ENCODE measurements at regions not wholly inside any gene's neighbourhood (a gene's known extent, or its start where the extent isn't known, plus 50 kb on each side); places are given as distances from the start of the nearest gene placed in this dataset.
"Not testable (repeated sequence)": the region's sequence is repeated elsewhere in the genome, so short reads cannot be mapped to it uniquely, and the experiment has no call there.

GRCh38 chr7:119219663-119220062, 995.2 kb downstream of the ANKRD7 start:
- in situ Hi-C loops (cut with MboI; ENCODE audit: low sequenced_read_pairs), result no loop called here

- in situ Hi-C loops (cut with MboI; ENCODE audit: low sequenced_read_pairs), result no loop called here
These were observed 999.4 kb downstream of the ANKRD7 start for GRCh38 chr7:119223930-119224329.

GRCh38 chr7:119228482-119228881, 1004.0 kb downstream of the ANKRD7 start:
- in situ Hi-C loops (cut with MboI; ENCODE audit: low sequenced_read_pairs), result no loop called here

GRCh38 chr7:119232091-119232490, 1007.6 kb downstream of the ANKRD7 start:
- in situ Hi-C loops (cut with MboI; ENCODE audit: low sequenced_read_pairs), result no loop called here

GRCh38 chr7:119233015-119233414, 1008.5 kb downstream of the ANKRD7 start:
- in situ Hi-C loops (cut with MboI; ENCODE audit: low sequenced_read_pairs), result no loop called here

- in situ Hi-C loops (cut with MboI; ENCODE audit: low sequenced_read_pairs), result no loop called here
These were observed 1020.0 kb upstream of the KCND2 start for GRCh38 chr7:119252962-119253361.

- in situ Hi-C loops (cut with MboI; ENCODE audit: low sequenced_read_pairs), result no loop called here
These were observed 1018.2 kb upstream of the KCND2 start for GRCh38 chr7:119254742-119255141.

GRCh38 chr7:119256001-119256400, 1017.0 kb upstream of the KCND2 start:
- in situ Hi-C loops (cut with MboI; ENCODE audit: low sequenced_read_pairs), result no loop called here

- in situ Hi-C loops (cut with MboI; ENCODE audit: low sequenced_read_pairs), result no loop called here
These were observed 1016.4 kb upstream of the KCND2 start for GRCh38 chr7:119256446-119257131.

GRCh38 chr7:119266790-119267189, 1006.2 kb upstream of the KCND2 start:
- in situ Hi-C loops (cut with MboI; ENCODE audit: low sequenced_read_pairs), result not testable (repeated sequence)

- in situ Hi-C loops (cut with MboI; ENCODE audit: low sequenced_read_pairs), result no loop called here
These were observed 1002.9 kb upstream of the KCND2 start for GRCh38 chr7:119270045-119270464.

- in situ Hi-C loops (cut with MboI; ENCODE audit: low sequenced_read_pairs), result no loop called here
These were observed 1002.3 kb upstream of the KCND2 start for GRCh38 chr7:119270644-119271043.

GRCh38 chr7:119271147-119271779, 1001.7 kb upstream of the KCND2 start:
- in situ Hi-C loops (cut with MboI; ENCODE audit: low sequenced_read_pairs), result no loop called here

- in situ Hi-C loops (cut with MboI; ENCODE audit: low sequenced_read_pairs), result no loop called here
These were observed 991.7 kb upstream of the KCND2 start for GRCh38 chr7:119281181-119281846.

GRCh38 chr7:119283353-119283752, 989.6 kb upstream of the KCND2 start:
- in situ Hi-C loops (cut with MboI; ENCODE audit: low sequenced_read_pairs), result no loop called here

GRCh38 chr7:119288416-119288815, 984.6 kb upstream of the KCND2 start:
- in situ Hi-C loops (cut with MboI; ENCODE audit: low sequenced_read_pairs), result no loop called here

GRCh38 chr7:119300341-119300740, 972.6 kb upstream of the KCND2 start:
- in situ Hi-C loops (cut with MboI; ENCODE audit: low sequenced_read_pairs), result not testable (repeated sequence)

- in situ Hi-C loops (cut with MboI; ENCODE audit: low sequenced_read_pairs), result no loop called here
These were observed 952.7 kb upstream of the KCND2 start for GRCh38 chr7:119320316-119320715.

- in situ Hi-C loops (cut with MboI; ENCODE audit: low sequenced_read_pairs), result no loop called here
These were observed 943.3 kb upstream of the KCND2 start for GRCh38 chr7:119329715-119330114.

GRCh38 chr7:119335405-119335804, 937.6 kb upstream of the KCND2 start:
- in situ Hi-C loops (cut with MboI; ENCODE audit: low sequenced_read_pairs), result no loop called here

- in situ Hi-C loops (cut with MboI; ENCODE audit: low sequenced_read_pairs), result no loop called here
These were observed 931.2 kb upstream of the KCND2 start for GRCh38 chr7:119341822-119342221.

- in situ Hi-C loops (cut with MboI; ENCODE audit: low sequenced_read_pairs), result no loop called here
These were observed 929.7 kb upstream of the KCND2 start for GRCh38 chr7:119343289-119343688.

Data from HL-60/S4 treated with phorbol 12-myristate 13-acetate at 8.2 ng/mL for 4 days and 3 days (cell line).